IMR-90 (cell line): ENCODE measurements at regions not wholly inside any gene's neighbourhood (a gene's known extent, or its start where the extent isn't known, plus 50 kb on each side); places are given as distances from the start of the nearest gene placed in this dataset.
A peak's percentile ranks its signal among the peaks of the same experiment; 100 is the strongest.

ENCODE experiments used
- ATAC-seq: fragments of 200-7000 bp; cut with Tn5 transposase; 2 replicates; pipeline ENCODE4 v1.9.1; 2020; ENCODE audit warnings: low read depth, mild to moderate bottlenecking, moderate library complexity
- BruUV-seq: library from RNA; stranded (reverse); fragments of 400-500 nt; replicated peaks from 2 replicates; lab custom pipeline; 2021; lab: Mats Ljungman, UMichigan
- CTCF ChIA-PET: fragments of 300-600 bp; formaldehyde crosslinking; extraction: SDS; loops from one replicate; lab custom pipeline; 2021; ENCODE audit warnings: antibody characterized with exemption; lab: Yijun Ruan, JAX
- POLR2A ChIA-PET: fragments of 300-600 bp; sonication (Branson Sonifier 250); formaldehyde crosslinking; loops from one replicate; lab custom pipeline; 2022; ENCODE audit warnings: antibody characterized with exemption; ENCODE audit not compliant: unreplicated experiment; lab: Charles Lee
- DNase-seq: peaks from one replicate; pipeline ENCODE4 v3.0.0; 2013
- H2AFZ ChIP-seq: replicated peaks from 2 replicates; pipeline ENCODE3; 2013; ENCODE audit warnings: low read length, mild to moderate bottlenecking; ENCODE audit not compliant: poor library complexity
- H2AK5ac ChIP-seq: 2 replicates; pipeline ENCODE4 v1.6.1; 2013; ENCODE audit warnings: low read depth, low read length, inconsistent platforms
- H2AK9ac ChIP-seq: replicated peaks from 2 replicates; pipeline ENCODE3; 2013; ENCODE audit warnings: mild to moderate bottlenecking, low read depth, low read length, moderate library complexity; ENCODE audit not compliant: poor library complexity
- H2BK120ac ChIP-seq: 2 replicates; pipeline ENCODE4 v1.6.1; 2013; ENCODE audit warnings: low read depth, low read length, inconsistent platforms
- H2BK15ac ChIP-seq: 3 replicates; pipeline ENCODE4 v1.6.1; 2013; ENCODE audit warnings: low read depth, low read length, inconsistent platforms
- H2BK20ac ChIP-seq: 2 replicates; pipeline ENCODE4 v1.6.1; 2013; ENCODE audit warnings: low read depth, mild to moderate bottlenecking, inconsistent platforms, low read length, moderate library complexity
- H2BK5ac ChIP-seq: 2 replicates; pipeline ENCODE4 v1.6.1; 2013; ENCODE audit warnings: mild to moderate bottlenecking, low read depth, low read length, inconsistent platforms; ENCODE audit not compliant: poor library complexity, severe bottlenecking
- H3K14ac ChIP-seq: replicated peaks from 2 replicates; pipeline ENCODE4 v1.6.1; 2013; ENCODE audit warnings: low read depth, low read length, inconsistent platforms
- H3K18ac ChIP-seq: 2 replicates; pipeline ENCODE4 v1.6.1; 2013; ENCODE audit warnings: low read depth, low read length, control low read depth
- H3K23ac ChIP-seq: 2 replicates; pipeline ENCODE4 v1.6.1; 2013; ENCODE audit warnings: low read depth, low read length, inconsistent platforms
- H3K27ac ChIP-seq: 2 replicates; pipeline ENCODE4 v1.5.1; 2013; ENCODE audit warnings: mild to moderate bottlenecking, control low read depth, low read length; ENCODE audit not compliant: insufficient read depth
- H3K27me3 ChIP-seq: 2 replicates; pipeline ENCODE4 v1.6.1; 2013; ENCODE audit warnings: low read length; ENCODE audit not compliant: control insufficient read depth, insufficient read depth
- H3K36me3 ChIP-seq: 2 replicates; pipeline ENCODE4 v1.6.1; 2013; ENCODE audit warnings: low read length, mixed read lengths; ENCODE audit not compliant: control insufficient read depth, insufficient read depth
- H3K4ac ChIP-seq: 2 replicates; pipeline ENCODE4 v1.6.1; 2013; ENCODE audit warnings: low read depth, low read length, inconsistent platforms
- H3K4me1 ChIP-seq: 2 replicates; pipeline ENCODE4 v1.6.1; 2013; ENCODE audit warnings: low read length, mixed read lengths; ENCODE audit not compliant: control insufficient read depth, insufficient read depth
- H3K4me2 ChIP-seq: 2 replicates; pipeline ENCODE4 v1.6.1; 2013; ENCODE audit warnings: low read depth, mild to moderate bottlenecking, control low read depth, low read length, moderate library complexity
- H3K4me3 ChIP-seq: 2 replicates; pipeline ENCODE4 v1.5.1; 2013; ENCODE audit warnings: low read depth, mild to moderate bottlenecking, control low read depth, low read length, moderate library complexity; ENCODE audit not compliant: insufficient read depth
- H3K56ac ChIP-seq: 2 replicates; pipeline ENCODE4 v1.6.1; 2013; ENCODE audit warnings: low read length, inconsistent platforms; ENCODE audit not compliant: insufficient read depth; ENCODE audit errors: extremely low read depth
- H3K79me1 ChIP-seq, 2 experiments: 2 replicates each; pipeline ENCODE4 v1.6.1; 2013; ENCODE audit warnings: low read length in 2 of 2, inconsistent platforms in 1 of 2, low read depth in 1 of 2
- H3K9ac ChIP-seq: 2 replicates; pipeline ENCODE4 v1.6.1; 2013; ENCODE audit warnings: low read depth, low read length, control low read depth
- H3K9me1 ChIP-seq: 2 replicates; pipeline ENCODE4 v1.6.1; 2013; ENCODE audit warnings: low read length, inconsistent platforms; ENCODE audit not compliant: insufficient read depth
- H3K9me3 ChIP-seq: 2 replicates; pipeline ENCODE4 v1.6.1; 2013; ENCODE audit warnings: low read length; ENCODE audit not compliant: control insufficient read depth, insufficient read depth
- H4K20me1 ChIP-seq: 2 replicates; pipeline ENCODE4 v1.6.1; 2013; ENCODE audit warnings: low read length, inconsistent platforms; ENCODE audit not compliant: insufficient read depth
- H4K5ac ChIP-seq: 2 replicates; pipeline ENCODE4 v1.6.1; 2013; ENCODE audit warnings: mild to moderate bottlenecking, low read depth, low read length, control low read depth
- H4K8ac ChIP-seq, 2 experiments: 2 replicates each; pipeline ENCODE4 v1.6.1; 2013; ENCODE audit warnings: low read depth in 2 of 2, low read length in 2 of 2, control low read depth in 1 of 2, inconsistent platforms in 1 of 2
- H4K91ac ChIP-seq: 2 replicates; pipeline ENCODE4 v1.6.1; 2013; ENCODE audit warnings: low read depth, low read length, inconsistent platforms; ENCODE audit not compliant: insufficient read depth
- BHLHE40 ChIP-seq: fragments of 150-350 bp; IDR thresholded peaks from 2 replicates; pipeline ENCODE4 v1.6.1; 2016; ENCODE audit warnings: mild to moderate bottlenecking, low read depth, low read length
- CEBPB ChIP-seq: IDR thresholded peaks from 2 replicates; pipeline ENCODE4 v1.6.1; 2012; ENCODE audit warnings: low read depth, low read length, improper control_type of control experiment
- CHD1 ChIP-seq: IDR thresholded peaks from 2 replicates; pipeline ENCODE4 v1.6.1; 2012; ENCODE audit warnings: low read depth, low read length, improper control_type of control experiment
- CTCF ChIP-seq: conservative IDR thresholded peaks from 2 replicates; pipeline ENCODE4 v1.5.1; 2012; ENCODE audit warnings: mild to moderate bottlenecking, low read depth, low read length, improper control_type of control experiment
- ELK1 ChIP-seq: fragments of 150-350 bp; IDR thresholded peaks from 2 replicates; pipeline ENCODE4 v1.6.1; 2016; ENCODE audit warnings: low read depth, mild to moderate bottlenecking, low read length, moderate library complexity, borderline replicate concordance
- FOS ChIP-seq: fragments of 150-350 bp; IDR thresholded peaks from 2 replicates; pipeline ENCODE4 v1.6.1; 2016; ENCODE audit warnings: low read depth, low read length
- MAFK ChIP-seq: IDR thresholded peaks from 2 replicates; pipeline ENCODE4 v1.6.1; 2012; ENCODE audit warnings: low read depth, low read length, improper control_type of control experiment
- MAZ ChIP-seq: IDR thresholded peaks from 2 replicates; pipeline ENCODE4 v1.6.1; 2012; ENCODE audit warnings: low read depth, mild to moderate bottlenecking, low read length, improper control_type of control experiment, moderate library complexity, borderline replicate concordance
- MXI1 ChIP-seq: IDR thresholded peaks from 2 replicates; pipeline ENCODE4 v1.6.1; 2012; ENCODE audit warnings: low read depth, mild to moderate bottlenecking, low read length, moderate library complexity, borderline replicate concordance
- NFE2L2 ChIP-seq: fragments of 150-350 bp; IDR thresholded peaks from 2 replicates; pipeline ENCODE4 v1.6.1; 2016; ENCODE audit warnings: low read depth, mild to moderate bottlenecking, low read length
- POLR2A ChIP-seq: IDR thresholded peaks from 2 replicates; pipeline ENCODE4 v1.6.1; 2012; ENCODE audit warnings: mild to moderate bottlenecking, low read depth, low read length
- RAD21 ChIP-seq: IDR thresholded peaks from 2 replicates; pipeline ENCODE4 v1.6.1; 2012; ENCODE audit warnings: low read length, improper control_type of control experiment
- RCOR1 ChIP-seq: IDR thresholded peaks from 2 replicates; pipeline ENCODE4 v1.6.1; 2012; ENCODE audit warnings: mild to moderate bottlenecking, low read length, improper control_type of control experiment; ENCODE audit not compliant: insufficient replicate concordance
- RFX5 ChIP-seq: IDR thresholded peaks from 2 replicates; pipeline ENCODE4 v1.8.0; 2012; ENCODE audit warnings: low read depth, mild to moderate bottlenecking, low read length, moderate library complexity
- SMC3 ChIP-seq: fragments of 150-350 bp; IDR thresholded peaks from 2 replicates; pipeline ENCODE4 v1.6.1; 2016; ENCODE audit warnings: low read depth, mild to moderate bottlenecking, antibody characterized with exemption, low read length, moderate library complexity
- USF2 ChIP-seq: fragments of 150-350 bp; IDR thresholded peaks from 2 replicates; pipeline ENCODE4 v1.6.1; 2017; ENCODE audit warnings: mild to moderate bottlenecking, antibody characterized with exemption, low read length, low read depth
- WGBS, 2 experiments: methylation state at CpG; one replicate each; pipeline versions ENCODE4 v1.1.5 to v1.1.7; 2013; ENCODE audit warnings: missing lambda C conversion rate in 2 of 2; ENCODE audit not compliant: insufficient read length in 1 of 2; ENCODE audit errors: extremely low coverage in 2 of 2; 5-methylcytosine and 5-hydroxymethylcytosine counted together
- dilution Hi-C: fragments of 300-500 bp; cut with HindIII; formaldehyde crosslinking; loops from one replicate; pipeline ENCODE4 v1.14.3; 2018; ENCODE audit warnings: low sequenced_read_pairs; ENCODE audit not compliant: unreplicated experiment
- in situ Hi-C: fragments of 300-500 bp; cut with MboI; formaldehyde crosslinking; loops from 3 replicates; pipeline ENCODE4 v1.14.3; 2019; ENCODE audit warnings: low sequenced_read_pairs, inconsistent platforms, mixed read lengths
- intact Hi-C: fragments of 100-400 bp; cut with micrococcal nuclease; formaldehyde crosslinking; loops from 2 replicates; pipeline ENCODE4 v1.10.0; 2022

GRCh38 chr2:128686881-128687555 is 368.4 kb upstream of the HS6ST1 start:
- no peak overlapping the region for H3K18ac ChIP-seq
- ChIA-PET POLR2A (no interaction called here), CTCF (no interaction called here)
- no peak overlapping the region for H2BK5ac ChIP-seq
- 75% methylated on average over 1 of the region's 6 CpGs; no CpG with 5 or more reads in 1 of the 2 experiments for WGBS, 2 experiments
- H3K14ac ChIP-seq = no peak overlapping the region
- no peaks in the 10 kb centered on the region for H3K9me1 ChIP-seq
- dilution Hi-C loops (no loop called here), in situ Hi-C loops (no loop called here), intact Hi-C loops (no loop called here)
- H3K27me3 ChIP-seq = peaks cover 17% of the 10 kb centered on the region; the same call in 1 of the 2 replicates
- no peak overlapping the region for H2BK20ac ChIP-seq
- no peak overlapping the region for H4K8ac ChIP-seq
- no peaks in the 10 kb centered on the region for H4K20me1 ChIP-seq
- H2AFZ ChIP-seq = peak overlapping the region; percentile 5
- TF ChIP-seq CTCF (no peak), MAZ (no peak), ELK1 (no peak), MXI1 (no peak), RAD21 (no peak), BHLHE40 (no peak), RCOR1 (no peak), RFX5 (no peak), MAFK (no peak), USF2 (no peak), CEBPB (no peak), POLR2A (no peak), SMC3 (no peak), NFE2L2 (no peak), CHD1 (no peak), FOS (no peak)
- no peak overlapping the region for H3K4me2 ChIP-seq
- H2AK9ac ChIP-seq = no peak overlapping the region
- H3K9ac ChIP-seq = no peak overlapping the region
- ATAC-seq (no peak), DNase-seq (no peak)
- H3K9me3 ChIP-seq = no peaks in the 10 kb centered on the region
- no peaks in the 10 kb centered on the region for H3K79me1 ChIP-seq
- H3K4me3 ChIP-seq = no peak overlapping the region
- no peak overlapping the region for H3K4ac ChIP-seq
- H3K27ac ChIP-seq = no peak overlapping the region
- no peak overlapping the region for H4K91ac ChIP-seq
- H4K5ac ChIP-seq = no peak overlapping the region
- H3K23ac ChIP-seq = no peak overlapping the region
- H3K4me1 ChIP-seq = no peaks in the 10 kb centered on the region
- H3K56ac ChIP-seq = no peak overlapping the region
- no peak overlapping the region for H2BK15ac ChIP-seq
- H3K36me3 ChIP-seq = no peaks in the 10 kb centered on the region
- H2BK120ac ChIP-seq = no peak overlapping the region
- BruUV-seq = no TSS peak
- H2AK5ac ChIP-seq = no peak overlapping the region
